ENCODE measurements at regions not wholly inside any gene's neighbourhood (a gene's known extent, or its start where the extent isn't known, plus 50 kb on each side); places are given as distances from the start of the nearest gene placed in this dataset.

- no peak overlapping the region for H3K56ac ChIP-seq (replicated peaks; ENCODE audit: insufficient read length, low read depth, low read length)
- no peak overlapping the region for H3K4ac ChIP-seq (replicated peaks; ENCODE audit: insufficient read length, low read depth, low read length)
- 88% methylated on average over 2 of the region's 2 CpGs; no CpG with 5 or more reads in 1 of the 2 experiments for WGBS, 2 experiments (ENCODE audit: extremely low coverage in 1 of 2, insufficient coverage in 1 of 2, insufficient read length in 1 of 2, insufficient replicate concordance in 2 of 2, low coverage in 1 of 2, low lambda C conversion rate in 2 of 2, missing lambda C conversion rate in 1 of 2)
- no peak overlapping the region for H2BK5ac ChIP-seq (ENCODE audit: low read depth, low read length)
- no peak overlapping the region for H3K9ac ChIP-seq (replicated peaks in 1 of 4; ENCODE audit: extremely low read depth in 1 of 4, low read depth in 3 of 4, low read length in 3 of 4)
- no peaks in the 10 kb centered on the region; a peak in 1 of 4 replicates for H3K9me3 ChIP-seq (ENCODE audit: insufficient read depth in 2 of 2, low read depth in 1 of 2, low read length in 1 of 2)
- no peak overlapping the region for H3K18ac ChIP-seq (ENCODE audit: extremely low read depth, low read length)
- H3K14ac ChIP-seq (ENCODE audit: insufficient read length): no peak overlapping the region
- FAIRE-seq: no peak
- H4K8ac ChIP-seq (ENCODE audit: extremely low read depth, insufficient read depth, low read length): no peak overlapping the region
- TF ChIP-seq NRF1 (IDR thresholded peaks at IDR 0.05; ENCODE audit: low read depth, low read length) (no peak), RNF2 (IDR thresholded peaks at IDR 0.05; ENCODE audit: borderline replicate concordance, low read depth, low read length, missing control alignments, poor library complexity, severe bottlenecking) (no peak), SP1 (IDR thresholded peaks at IDR 0.05; ENCODE audit: low read depth, low read length) (no peak), POLR2A (IDR thresholded peaks at IDR 0.05; ENCODE audit: control extremely low read depth in 1 of 2, low read depth in 2 of 2, low read length in 2 of 2) (no peak), SRF (IDR thresholded peaks at IDR 0.05; ENCODE audit: low read depth, low read length) (no peak), KDM1A (IDR thresholded peaks at IDR 0.05; ENCODE audit: borderline replicate concordance, low read length) (no peak), PHF8 (conservative IDR thresholded peaks at IDR 0.05; ENCODE audit: low read depth, low read length) (no peak), CBX8 (IDR thresholded peaks at IDR 0.05; ENCODE audit: borderline replicate concordance, low read depth, low read length) (no peak), RBBP5 (IDR thresholded peaks at IDR 0.05; ENCODE audit: borderline replicate concordance, low read depth, low read length) (no peak), JUND (IDR thresholded peaks at IDR 0.05; ENCODE audit: low read length) (no peak), CBX5 (IDR thresholded peaks at IDR 0.05; ENCODE audit: low read depth, low read length) (no peak), NANOG (IDR thresholded peaks at IDR 0.05; ENCODE audit: insufficient read depth, low read depth, low read length, poor library complexity, severe bottlenecking) (no peak), ATF3 (IDR thresholded peaks at IDR 0.05; ENCODE audit: insufficient read depth, low read depth, low read length) (no peak), SIN3A (conservative IDR thresholded peaks at IDR 0.05 in 1 of 2, IDR thresholded peaks at IDR 0.05 in 1 of 2; ENCODE audit: low read depth in 1 of 2, low read length in 2 of 2) (no peak)
- H3K23me2 ChIP-seq (ENCODE audit: low read depth, low read length): no peaks in the 10 kb centered on the region
- H2BK15ac ChIP-seq (ENCODE audit: low read length): no peak overlapping the region
- no peak overlapping the region for H2AFZ ChIP-seq (ENCODE audit: low read length)
- no peaks in the 10 kb centered on the region for H3K36me3 ChIP-seq (ENCODE audit: control insufficient read depth in 2 of 4, insufficient read depth in 4 of 4, low read length in 3 of 4)
- H3K27me3 ChIP-seq (replicated peaks in 1 of 4; ENCODE audit: control insufficient read depth in 3 of 4, extremely low read depth in 1 of 4, insufficient read depth in 3 of 4, low read length in 3 of 4): no peaks in the 10 kb centered on the region
- H2AK5ac ChIP-seq (ENCODE audit: low read depth, low read length): no peak overlapping the region
- no peak overlapping the region for H2BK12ac ChIP-seq (ENCODE audit: low read depth, low read length)
- H3K79me2 ChIP-seq (ENCODE audit: control insufficient read depth in 1 of 2, insufficient read depth in 2 of 2, low read length in 2 of 2): no peaks in the 10 kb centered on the region
- H3K4me2 ChIP-seq (ENCODE audit: insufficient read depth in 1 of 2, low read depth in 2 of 2, low read length in 2 of 2): no peak overlapping the region
- no peak overlapping the region for H4K5ac ChIP-seq (ENCODE audit: insufficient read length, low read depth, low read length)
- H3K4me3 ChIP-seq (ENCODE audit: extremely low read depth in 1 of 4, insufficient read depth in 2 of 4, low read depth in 3 of 4, low read length in 4 of 4): no peak overlapping the region
- H2BK20ac ChIP-seq (ENCODE audit: low read length): no peak overlapping the region
- no peak overlapping the region for H2BK120ac ChIP-seq (replicated peaks; ENCODE audit: low read depth, low read length)
- no peak overlapping the region for H4K91ac ChIP-seq (replicated peaks; ENCODE audit: insufficient read length, low read length)
- no peak for DNase-seq (ENCODE audit: low read depth in 1 of 2, low spot score in 2 of 2)
- no peaks in the 10 kb centered on the region for H3K4me1 ChIP-seq (replicated peaks in 1 of 4; ENCODE audit: control insufficient read depth in 3 of 4, insufficient read depth in 4 of 4, low read length in 3 of 4)
- no peaks in the 10 kb centered on the region for H3K79me1 ChIP-seq (ENCODE audit: low read depth, low read length)
- ChIA-PET CTCF (ENCODE audit: partially characterized antibody) (interaction anchor here (0.8 to 1.4 kb wide), 6 partner anchors 33 to 145 kb away, joined by 3 to 6 read pairs (median 3); no protein-coding TSS in a partner anchor), POLR2A (ENCODE audit: partially characterized antibody) (interaction anchor here (1.3 kb wide), 1 partner anchor 128 kb away, joined by 6 read pairs; no protein-coding TSS in a partner anchor)
- no peaks in the 10 kb centered on the region for H4K20me1 ChIP-seq (replicated peaks in 1 of 2; ENCODE audit: control insufficient read depth in 1 of 2, insufficient read depth in 2 of 2, low read length in 2 of 2)
- H3K27ac ChIP-seq (ENCODE audit: low read depth, low read length): no peak overlapping the region
- H3K23ac ChIP-seq (ENCODE audit: insufficient read length): no peak overlapping the region
These were observed 63.8 kb upstream of the ABHD2 start for GRCh38 chr15:89024418-89024817.

Data from H1 (cell line).